ENCODE measurements at regions not wholly inside any gene's neighbourhood (a gene's known extent, or its start where the extent isn't known, plus 50 kb on each side); places are given as distances from the start of the nearest gene placed in this dataset.
"Not testable (repeated sequence)": the region's sequence is repeated elsewhere in the genome, so short reads cannot be mapped to it uniquely, and the experiment has no call there.

- DNase-seq (ENCODE audit: insufficient read length, low spot score), result no peak
- FAIRE-seq, result no peak
- TF ChIP-seq POLR2A (IDR thresholded peaks at IDR 0.05; ENCODE audit: low read depth, low read length), result no peak
- no peak for TF ChIP-seq POLR2AphosphoS5 (IDR thresholded peaks at IDR 0.05; ENCODE audit: low read depth, low read length)
- no peak for TF ChIP-seq TAF1 (IDR thresholded peaks at IDR 0.05; ENCODE audit: low read depth, low read length)
These were observed 1130.3 kb upstream of the CNTN5 start for GRCh38 chr11:97890466-97890865.

GRCh38 chr11:97893612-97894011 lies 1127.1 kb upstream of the CNTN5 start:
- no peak for TF ChIP-seq TAF1 (IDR thresholded peaks at IDR 0.05; ENCODE audit: low read depth, low read length)
- no peak for TF ChIP-seq SPI1 (IDR thresholded peaks at IDR 0.05; ENCODE audit: low read depth, low read length)
- TF ChIP-seq POLR2A (IDR thresholded peaks at IDR 0.05; ENCODE audit: low read depth, low read length), result no peak
- FAIRE-seq, result no peak
- DNase-seq (ENCODE audit: insufficient read length, low spot score), result no peak

- TF ChIP-seq TAF1 (IDR thresholded peaks at IDR 0.05; ENCODE audit: low read depth, low read length), result no peak
- no peak for TF ChIP-seq PAX5 (IDR thresholded peaks at IDR 0.05; ENCODE audit: insufficient read depth, low read length, severe bottlenecking)
- TF ChIP-seq POU2F2 (IDR thresholded peaks at IDR 0.05; ENCODE audit: low read depth, low read length), result no peak
- no peak for TF ChIP-seq POLR2A (IDR thresholded peaks at IDR 0.05; ENCODE audit: low read depth, low read length)
- no peak for TF ChIP-seq SPI1 (IDR thresholded peaks at IDR 0.05; ENCODE audit: low read depth, low read length)
- TF ChIP-seq POLR2AphosphoS5 (IDR thresholded peaks at IDR 0.05; ENCODE audit: low read depth, low read length), result no peak
- DNase-seq (ENCODE audit: insufficient read length, low spot score) (no peak), FAIRE-seq (no peak)
These were observed 1125.8 kb upstream of the CNTN5 start for GRCh38 chr11:97894978-97895377.

- TF ChIP-seq POLR2A (IDR thresholded peaks at IDR 0.05; ENCODE audit: low read depth, low read length) (no peak), TAF1 (IDR thresholded peaks at IDR 0.05; ENCODE audit: low read depth, low read length) (no peak), PAX5 (IDR thresholded peaks at IDR 0.05; ENCODE audit: insufficient read depth, low read length, severe bottlenecking) (no peak), POU2F2 (IDR thresholded peaks at IDR 0.05; ENCODE audit: low read depth, low read length) (no peak), SPI1 (IDR thresholded peaks at IDR 0.05; ENCODE audit: low read depth, low read length) (no peak), POLR2AphosphoS5 (IDR thresholded peaks at IDR 0.05; ENCODE audit: low read depth, low read length) (no peak)
- DNase-seq (ENCODE audit: insufficient read length, low spot score) (no peak), FAIRE-seq (no peak)
These were observed 1125.2 kb upstream of the CNTN5 start for GRCh38 chr11:97895572-97895971.

DNA sequence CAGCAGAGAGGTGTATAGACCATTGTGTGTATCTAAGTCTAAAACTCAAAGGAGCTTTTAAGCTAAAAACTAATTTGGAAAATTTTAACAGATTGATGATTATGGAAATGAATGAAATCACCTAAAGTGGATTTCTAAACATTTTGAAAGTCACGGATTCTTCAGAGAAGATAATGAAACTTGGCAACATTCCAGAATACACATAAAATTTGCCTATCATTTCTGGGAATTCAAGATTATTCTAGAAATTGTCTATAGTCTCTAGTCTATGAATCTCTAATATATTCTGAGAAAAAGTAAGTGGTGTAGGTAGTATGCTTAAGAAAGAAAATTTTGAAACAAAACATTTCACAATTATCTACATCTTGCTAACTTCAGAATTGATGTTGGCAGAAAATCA lies 1117.9 kb upstream of the CNTN5 start:
- FAIRE-seq (no peak), DNase-seq (ENCODE audit: insufficient read length, low spot score) (no peak)

DNA sequence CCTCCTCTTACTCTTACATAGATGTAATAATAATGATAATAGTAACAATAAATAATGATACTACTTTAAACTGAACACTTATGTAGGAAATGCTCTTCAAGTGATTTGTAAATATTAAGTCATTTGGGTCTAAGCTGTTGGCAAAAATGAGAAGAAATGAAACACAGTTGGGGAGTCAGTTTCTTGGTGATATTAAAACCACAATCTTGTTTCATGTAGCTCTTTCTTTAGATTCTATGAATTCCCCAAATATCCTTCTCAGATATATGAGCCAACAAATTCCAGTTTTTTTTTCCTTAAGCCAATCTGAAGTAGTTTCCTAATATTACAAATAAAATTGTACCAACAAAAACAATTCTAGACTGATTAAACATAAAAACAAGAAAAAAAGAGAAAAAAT lies 1115.6 kb upstream of the CNTN5 start:
- DNase-seq (ENCODE audit: insufficient read length, low spot score) (no peak), FAIRE-seq (no peak)
- TF ChIP-seq POLR2A (IDR thresholded peaks at IDR 0.05; ENCODE audit: low read depth, low read length) (no peak), POU2F2 (IDR thresholded peaks at IDR 0.05; ENCODE audit: low read depth, low read length) (no peak), PAX5 (IDR thresholded peaks at IDR 0.05; ENCODE audit: insufficient read depth, low read length, severe bottlenecking) (no peak), TAF1 (IDR thresholded peaks at IDR 0.05; ENCODE audit: low read depth, low read length) (no peak), SPI1 (IDR thresholded peaks at IDR 0.05; ENCODE audit: low read depth, low read length) (no peak), POLR2AphosphoS5 (IDR thresholded peaks at IDR 0.05; ENCODE audit: low read depth, low read length) (no peak)

More for the DNA sequence above, 1117.9 kb upstream of the CNTN5 start:
- TF ChIP-seq TAF1 (IDR thresholded peaks at IDR 0.05; ENCODE audit: low read depth, low read length) (no peak), SPI1 (IDR thresholded peaks at IDR 0.05; ENCODE audit: low read depth, low read length) (no peak), POLR2AphosphoS5 (IDR thresholded peaks at IDR 0.05; ENCODE audit: low read depth, low read length) (no peak), POU2F2 (IDR thresholded peaks at IDR 0.05; ENCODE audit: low read depth, low read length) (no peak), POLR2A (IDR thresholded peaks at IDR 0.05; ENCODE audit: low read depth, low read length) (no peak), PAX5 (IDR thresholded peaks at IDR 0.05; ENCODE audit: insufficient read depth, low read length, severe bottlenecking) (no peak)

DNA sequence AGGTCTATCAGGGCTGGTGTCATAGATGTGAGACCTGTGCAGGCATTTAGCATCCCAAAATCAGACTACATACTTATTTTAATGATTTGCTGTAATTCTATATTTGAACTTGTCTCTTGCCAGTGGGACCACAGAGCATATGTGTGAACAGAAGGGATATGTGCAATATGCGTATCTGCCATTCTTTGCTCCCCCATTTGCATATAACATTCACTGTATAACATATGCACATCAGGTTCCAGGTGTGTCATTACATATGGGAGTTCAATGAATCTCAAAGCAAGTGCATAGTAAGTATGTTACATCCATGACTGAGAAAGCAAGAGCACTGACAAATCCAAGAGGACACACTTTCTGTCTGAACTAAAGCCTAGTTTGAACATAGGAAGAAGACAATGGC lies 1115.1 kb upstream of the CNTN5 start:
- DNase-seq (ENCODE audit: insufficient read length, low spot score) (no peak), FAIRE-seq (no peak)
- TF ChIP-seq SPI1 (IDR thresholded peaks at IDR 0.05; ENCODE audit: low read depth, low read length), result no peak
- no peak for TF ChIP-seq TAF1 (IDR thresholded peaks at IDR 0.05; ENCODE audit: low read depth, low read length)
- TF ChIP-seq PAX5 (IDR thresholded peaks at IDR 0.05; ENCODE audit: insufficient read depth, low read length, severe bottlenecking), result no peak
- no peak for TF ChIP-seq POLR2AphosphoS5 (IDR thresholded peaks at IDR 0.05; ENCODE audit: low read depth, low read length)
- no peak for TF ChIP-seq POLR2A (IDR thresholded peaks at IDR 0.05; ENCODE audit: low read depth, low read length)
- no peak for TF ChIP-seq POU2F2 (IDR thresholded peaks at IDR 0.05; ENCODE audit: low read depth, low read length)

DNA sequence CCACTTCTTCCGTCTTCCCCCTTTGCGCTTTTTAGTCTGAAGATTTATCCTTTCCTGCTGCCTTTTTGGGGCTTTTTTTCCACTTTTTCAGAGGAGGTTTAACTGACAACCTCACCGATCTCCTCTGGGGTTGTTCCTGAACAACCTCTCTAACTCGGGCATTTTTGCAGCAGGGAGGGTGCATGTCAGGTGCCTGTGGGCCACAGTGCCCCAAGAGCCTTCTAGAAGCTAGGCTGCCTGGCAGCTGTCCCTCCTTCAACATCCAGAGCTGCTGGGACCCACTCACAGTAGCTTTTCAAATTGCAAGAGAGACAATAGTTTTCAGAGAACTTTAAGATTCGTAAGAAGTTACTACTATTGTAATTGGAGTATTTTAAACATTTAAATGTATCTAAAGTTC lies 1112.4 kb upstream of the CNTN5 start:
- FAIRE-seq, result no peak
- DNase-seq (ENCODE audit: insufficient read length, low spot score), result no peak
- TF ChIP-seq SPI1 (IDR thresholded peaks at IDR 0.05; ENCODE audit: low read depth, low read length) (no peak), POLR2A (IDR thresholded peaks at IDR 0.05; ENCODE audit: low read depth, low read length) (no peak), TAF1 (IDR thresholded peaks at IDR 0.05; ENCODE audit: low read depth, low read length) (no peak), PAX5 (IDR thresholded peaks at IDR 0.05; ENCODE audit: insufficient read depth, low read length, severe bottlenecking) (no peak), POU2F2 (IDR thresholded peaks at IDR 0.05; ENCODE audit: low read depth, low read length) (no peak), POLR2AphosphoS5 (IDR thresholded peaks at IDR 0.05; ENCODE audit: low read depth, low read length) (no peak)

GRCh38 chr11:97909614-97910399 lies 1110.9 kb upstream of the CNTN5 start:
- DNase-seq (ENCODE audit: insufficient read length, low spot score) (no peak), FAIRE-seq (no peak)
- TF ChIP-seq TAF1 (IDR thresholded peaks at IDR 0.05; ENCODE audit: low read depth, low read length) (no peak), PAX5 (IDR thresholded peaks at IDR 0.05; ENCODE audit: insufficient read depth, low read length, severe bottlenecking) (no peak), POU2F2 (IDR thresholded peaks at IDR 0.05; ENCODE audit: low read depth, low read length) (no peak), POLR2AphosphoS5 (IDR thresholded peaks at IDR 0.05; ENCODE audit: low read depth, low read length) (no peak), SPI1 (IDR thresholded peaks at IDR 0.05; ENCODE audit: low read depth, low read length) (no peak), POLR2A (IDR thresholded peaks at IDR 0.05; ENCODE audit: low read depth, low read length) (no peak)

DNA sequence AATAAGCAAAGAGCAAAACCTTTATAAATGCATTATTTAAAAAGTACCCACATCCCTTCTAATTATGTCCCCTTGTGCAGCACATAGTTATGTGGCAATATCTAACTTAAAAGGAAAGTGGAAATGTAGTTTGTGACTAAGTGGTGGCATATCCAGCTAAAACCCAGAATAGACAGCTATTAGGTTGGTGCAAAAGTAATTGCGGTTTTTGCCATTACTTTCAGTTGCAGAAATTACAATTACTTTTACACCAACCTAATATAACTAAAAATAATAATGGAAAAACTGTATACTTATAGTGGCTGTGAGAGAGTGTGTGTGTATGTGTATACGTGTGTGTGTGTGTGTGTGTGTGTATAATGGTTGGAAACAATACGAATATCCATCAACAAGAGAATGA lies 1108.1 kb upstream of the CNTN5 start:
- FAIRE-seq (no peak), DNase-seq (ENCODE audit: insufficient read length, low spot score) (no peak)
- TF ChIP-seq POLR2AphosphoS5 (IDR thresholded peaks at IDR 0.05; ENCODE audit: low read depth, low read length) (no peak), PAX5 (IDR thresholded peaks at IDR 0.05; ENCODE audit: insufficient read depth, low read length, severe bottlenecking) (no peak)

DNA sequence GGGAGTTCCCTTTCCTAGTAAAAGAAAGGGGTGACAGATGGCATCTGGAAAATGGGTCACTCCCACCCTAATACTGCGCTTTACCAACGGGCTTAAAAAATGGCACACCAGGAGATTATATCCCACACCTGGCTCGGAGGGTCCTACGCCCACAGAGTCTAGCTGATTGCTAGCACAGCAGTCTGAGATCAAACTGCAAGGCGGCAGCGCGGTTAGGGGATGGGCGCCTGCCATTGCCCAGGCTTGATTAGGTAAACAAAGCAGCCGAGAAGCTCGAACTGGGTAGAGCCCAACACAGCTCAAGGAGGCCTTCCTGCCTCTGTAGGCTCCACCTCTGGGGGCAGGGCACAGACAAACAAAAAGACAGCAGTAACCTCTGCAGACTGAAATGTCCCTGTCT lies 1097.8 kb upstream of the CNTN5 start:
- FAIRE-seq; DNase-seq (ENCODE audit: insufficient read length, low spot score): not testable (repeated sequence)

Measured in GM12891 (cell line).